ENCODE measurements at regions not wholly inside any gene's neighbourhood (a gene's known extent, or its start where the extent isn't known, plus 50 kb on each side); places are given as distances from the start of the nearest gene placed in this dataset.

DNA sequence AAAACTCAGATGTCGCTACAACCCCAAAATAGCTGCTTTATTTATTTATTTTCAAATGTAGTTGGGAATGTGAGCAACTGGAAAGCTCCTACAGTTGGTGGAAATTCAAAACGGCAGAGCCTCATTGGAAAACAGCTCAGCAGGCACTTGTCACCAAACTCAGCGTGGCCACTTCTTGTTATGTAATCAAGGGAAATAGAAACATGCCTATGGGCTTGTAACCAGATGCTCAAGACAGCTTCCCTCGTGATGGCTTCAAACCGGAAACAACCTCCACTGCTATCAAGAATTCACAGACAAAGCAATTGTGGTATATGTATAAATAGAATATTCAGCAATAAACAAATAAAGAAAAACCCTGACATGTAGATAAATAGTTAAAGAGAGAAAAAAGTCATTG lies 627.8 kb upstream of the SLC10A2 start:
- no peak for TF ChIP-seq EZH2phosphoT487 (IDR thresholded peaks at IDR 0.05; ENCODE audit: borderline replicate concordance, low read depth, low read length)
- TF ChIP-seq, protein P1, sequence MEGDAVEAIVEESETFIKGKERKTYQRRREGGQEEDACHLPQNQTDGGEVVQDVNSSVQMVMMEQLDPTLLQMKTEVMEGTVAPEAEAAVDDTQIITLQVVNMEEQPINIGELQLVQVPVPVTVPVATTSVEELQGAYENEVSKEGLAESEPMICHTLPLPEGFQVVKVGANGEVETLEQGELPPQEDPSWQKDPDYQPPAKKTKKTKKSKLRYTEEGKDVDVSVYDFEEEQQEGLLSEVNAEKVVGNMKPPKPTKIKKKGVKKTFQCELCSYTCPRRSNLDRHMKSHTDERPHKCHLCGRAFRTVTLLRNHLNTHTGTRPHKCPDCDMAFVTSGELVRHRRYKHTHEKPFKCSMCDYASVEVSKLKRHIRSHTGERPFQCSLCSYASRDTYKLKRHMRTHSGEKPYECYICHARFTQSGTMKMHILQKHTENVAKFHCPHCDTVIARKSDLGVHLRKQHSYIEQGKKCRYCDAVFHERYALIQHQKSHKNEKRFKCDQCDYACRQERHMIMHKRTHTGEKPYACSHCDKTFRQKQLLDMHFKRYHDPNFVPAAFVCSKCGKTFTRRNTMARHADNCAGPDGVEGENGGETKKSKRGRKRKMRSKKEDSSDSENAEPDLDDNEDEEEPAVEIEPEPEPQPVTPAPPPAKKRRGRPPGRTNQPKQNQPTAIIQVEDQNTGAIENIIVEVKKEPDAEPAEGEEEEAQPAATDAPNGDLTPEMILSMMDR (conservative IDR thresholded peaks at IDR 0.05; ENCODE audit: low read length), result no peak

All from OCI-LY7 (cell line).